ENCODE measurements at regions not wholly inside any gene's neighbourhood (a gene's known extent, or its start where the extent isn't known, plus 50 kb on each side); places are given as distances from the start of the nearest gene placed in this dataset.

DNA sequence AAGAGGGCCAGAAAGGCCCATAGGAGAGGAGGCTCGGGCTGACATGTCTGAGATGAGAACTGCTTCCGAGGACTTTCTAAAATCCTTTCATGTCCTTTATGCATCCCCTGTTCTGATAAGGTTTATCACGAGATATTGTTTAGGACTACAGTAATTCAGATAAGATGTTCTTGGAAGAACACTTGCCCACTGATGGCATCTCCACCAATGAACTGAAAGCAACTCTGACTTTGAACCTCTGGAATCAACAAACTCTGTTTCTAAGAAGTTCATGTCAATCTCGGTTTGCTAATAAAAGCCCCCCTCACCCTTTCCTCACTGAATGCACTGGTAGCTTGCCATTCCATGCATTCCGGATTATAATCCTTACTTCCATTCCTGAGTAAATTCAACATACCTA lies 90.9 kb downstream of the FGF9 start:
- Histone ChIP-seq H3K27me3 (ENCODE audit: control insufficient read depth in 2 of 2, insufficient read depth in 2 of 2, low read length in 2 of 2) (peaks cover 0 to 3% of the 10 kb centered on the region in 2 experiments; a peak in 1 of 5 replicates), H2AFZ (ENCODE audit: low read depth, low read length) (no peak overlapping the region), H3K4me1 (replicated peaks in 1 of 2; ENCODE audit: control insufficient read depth in 2 of 2, insufficient read depth in 2 of 2, low read length in 2 of 2) (no peaks in the 10 kb centered on the region), H3K79me2 (ENCODE audit: control insufficient read depth, insufficient read depth, low read length) (no peaks in the 10 kb centered on the region), H3K9me3 (replicated peaks; ENCODE audit: control insufficient read depth, insufficient read depth, low read depth, low read length) (no peaks in the 10 kb centered on the region), H3K4me2 (ENCODE audit: insufficient read depth, low read length) (no peak overlapping the region), H3K4me3 (no peak overlapping the region), H4K20me1 (replicated peaks; ENCODE audit: control insufficient read depth, insufficient read depth, low read length) (no peaks in the 10 kb centered on the region), H3K9ac (ENCODE audit: insufficient read depth in 1 of 2, low read depth in 2 of 2, low read length in 2 of 2) (no peak overlapping the region), H3K27ac (ENCODE audit: extremely low read depth, low read depth, low read length) (no peak overlapping the region), H3K36me3 (ENCODE audit: control insufficient read depth, insufficient read depth, low read length) (no peaks in the 10 kb centered on the region), H3K9me1 (ENCODE audit: control insufficient read depth, insufficient read depth, low read length) (no peaks in the 10 kb centered on the region)
- BruUV-seq (replicated peaks), result no TSS peak
- no peak for DNase-seq (ENCODE audit: extremely low read depth in 1 of 4, low spot score in 3 of 4)
- in situ Hi-C loops (cut with MboI), result no loop called here
- ChIA-PET POLR2A (no interaction called here), CTCF (ENCODE audit: low intra/inter-chr PET ratio) (no interaction called here)
- WGBS (ENCODE audit: insufficient coverage, low coverage, missing lambda C conversion rate), result 0% methylated on average over 5 of the region's 5 CpGs
- TF ChIP-seq GTF2B (IDR thresholded peaks at IDR 0.05; ENCODE audit: extremely low read depth, insufficient read length) (no peak), GMEB1 (CRISPR knock-in tag; IDR thresholded peaks at IDR 0.05) (no peak), YBX1 (IDR thresholded peaks at IDR 0.05) (no peak), ADNP (tag; IDR thresholded peaks at IDR 0.05) (no peak)
- TF ChIP-seq, protein P1, sequence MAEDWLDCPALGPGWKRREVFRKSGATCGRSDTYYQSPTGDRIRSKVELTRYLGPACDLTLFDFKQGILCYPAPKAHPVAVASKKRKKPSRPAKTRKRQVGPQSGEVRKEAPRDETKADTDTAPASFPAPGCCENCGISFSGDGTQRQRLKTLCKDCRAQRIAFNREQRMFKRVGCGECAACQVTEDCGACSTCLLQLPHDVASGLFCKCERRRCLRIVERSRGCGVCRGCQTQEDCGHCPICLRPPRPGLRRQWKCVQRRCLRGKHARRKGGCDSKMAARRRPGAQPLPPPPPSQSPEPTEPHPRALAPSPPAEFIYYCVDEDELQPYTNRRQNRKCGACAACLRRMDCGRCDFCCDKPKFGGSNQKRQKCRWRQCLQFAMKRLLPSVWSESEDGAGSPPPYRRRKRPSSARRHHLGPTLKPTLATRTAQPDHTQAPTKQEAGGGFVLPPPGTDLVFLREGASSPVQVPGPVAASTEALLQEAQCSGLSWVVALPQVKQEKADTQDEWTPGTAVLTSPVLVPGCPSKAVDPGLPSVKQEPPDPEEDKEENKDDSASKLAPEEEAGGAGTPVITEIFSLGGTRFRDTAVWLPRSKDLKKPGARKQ (CRISPR knock-in tag; IDR thresholded peaks at IDR 0.05), result no peak
- intact Hi-C loops (cut with micrococcal nuclease), result loop anchor here (10.0 kb wide), 1 partner anchor 127 kb away; no protein-coding TSS in a partner anchor
- ATAC-seq, result no peak
- no peak for FAIRE-seq
